Activated CD4-positive, alpha-beta T cell treated with anti-CD3 and anti-CD28 coated beads, Interleukin-2, amount 50 U/mL, for 24 hours (primary cell): ENCODE measurements at regions not wholly inside any gene's neighbourhood (a gene's known extent, or its start where the extent isn't known, plus 50 kb on each side); places are given as distances from the start of the nearest gene placed in this dataset.

Experiments used
- DNase-seq, 2 donors: peaks; one replicate each; pipeline ENCODE4 v3.0.0-alpha.2; 2020; ENCODE audit warnings: low read depth in 1 of 2, low spot score in 1 of 2

DNA sequence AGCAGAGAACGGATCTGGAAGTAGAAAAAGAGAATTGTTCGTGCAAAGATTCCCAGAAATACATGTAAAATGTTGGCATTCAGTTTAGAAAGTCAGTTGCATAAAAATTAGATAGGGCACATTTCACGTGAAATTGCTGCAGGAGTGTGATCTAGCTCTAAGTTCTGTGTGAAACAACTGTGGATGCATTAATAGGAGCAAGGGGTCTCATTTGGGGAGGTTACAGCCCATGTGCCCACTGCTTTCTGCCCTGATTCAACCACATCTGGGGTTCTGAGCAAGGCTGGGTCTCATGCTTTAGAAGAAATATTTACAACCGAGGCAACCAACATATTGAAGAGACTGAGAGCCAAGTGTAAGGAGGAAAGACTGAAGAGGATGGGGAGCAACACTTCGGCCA, 639.0 kb downstream of the BCOR start:
- no peak for DNase-seq

DNA sequence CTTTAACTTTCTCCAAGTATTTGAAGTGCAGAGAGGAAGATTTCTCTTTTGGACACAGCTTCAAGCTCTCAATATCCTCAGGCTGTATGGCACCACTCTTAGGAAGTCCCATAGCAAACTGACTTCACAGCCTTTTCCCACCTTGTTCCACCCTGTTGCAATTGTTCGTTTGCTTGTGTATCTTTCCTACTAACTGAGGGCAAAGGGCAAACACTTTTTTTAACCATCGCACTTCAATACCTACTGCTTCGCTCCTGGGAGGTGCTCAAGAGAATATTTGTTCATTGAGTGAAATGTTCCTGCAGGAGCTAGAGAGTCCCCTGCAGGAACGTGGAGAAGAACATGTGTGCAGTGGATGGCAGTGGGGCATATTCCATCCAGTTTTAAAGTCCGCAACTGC, 638.6 kb downstream of the BCOR start:
- DNase-seq = no peak

DNA sequence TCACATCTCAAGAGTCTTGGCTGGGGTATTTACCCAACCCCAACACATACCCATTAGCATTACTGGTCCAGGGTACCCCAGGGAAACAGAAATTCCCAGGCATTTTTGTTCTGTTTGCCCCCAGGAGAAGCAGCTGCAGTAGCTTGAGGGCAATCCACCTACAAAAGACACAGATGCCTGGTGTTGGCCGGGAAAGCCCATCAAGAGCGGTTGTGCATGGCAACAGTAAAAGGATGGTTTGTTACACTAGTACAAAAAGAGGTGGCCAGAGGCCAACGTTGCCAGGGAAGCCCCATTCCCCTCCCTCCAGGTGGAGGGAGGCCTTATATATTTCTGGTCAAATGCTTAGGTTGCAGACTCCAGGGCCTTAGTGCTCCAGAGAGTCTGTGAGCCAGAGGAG, 637.8 kb downstream of the BCOR start:
- DNase-seq = no peak

DNA sequence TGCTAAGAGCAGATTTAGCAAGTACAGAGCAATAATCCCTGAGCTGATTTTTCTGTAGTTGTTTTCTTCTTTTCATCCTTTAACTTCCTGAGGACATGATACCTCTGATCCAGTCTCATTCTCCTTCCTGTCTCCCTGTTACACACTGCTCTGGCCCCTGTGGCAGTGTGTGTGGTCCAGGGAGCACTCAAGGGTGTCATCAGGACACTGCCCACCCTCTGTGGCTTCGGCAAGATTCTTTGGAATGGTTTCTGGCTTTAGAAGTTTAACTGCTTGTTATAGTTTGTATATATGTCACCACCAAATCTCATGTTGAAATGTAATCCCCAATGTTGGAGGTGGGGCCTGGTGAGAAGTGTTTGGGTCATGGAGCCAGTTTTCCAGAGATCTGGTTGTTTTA, 637.3 kb downstream of the BCOR start:
- no peak for DNase-seq

DNA sequence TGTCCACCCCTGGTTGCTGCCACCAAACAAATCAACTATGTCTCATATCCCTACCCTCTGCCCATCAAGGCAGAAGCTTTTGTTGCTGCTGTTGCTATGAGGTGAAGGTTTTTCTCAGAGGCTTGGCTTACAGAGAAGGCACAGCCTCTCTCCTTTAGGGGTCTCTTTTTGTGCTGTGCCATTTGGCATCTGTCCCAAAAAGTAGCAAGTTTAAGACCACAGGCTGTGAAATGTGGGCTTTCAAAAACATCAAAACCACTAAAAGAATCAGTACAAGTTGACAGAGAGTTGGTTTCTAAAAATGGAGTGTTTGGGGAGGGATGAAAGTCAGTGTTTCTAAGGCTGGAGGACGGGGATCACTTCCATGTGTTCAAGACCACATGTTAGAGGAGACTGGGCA, 634.9 kb downstream of the BCOR start:
- no peak for DNase-seq

DNA sequence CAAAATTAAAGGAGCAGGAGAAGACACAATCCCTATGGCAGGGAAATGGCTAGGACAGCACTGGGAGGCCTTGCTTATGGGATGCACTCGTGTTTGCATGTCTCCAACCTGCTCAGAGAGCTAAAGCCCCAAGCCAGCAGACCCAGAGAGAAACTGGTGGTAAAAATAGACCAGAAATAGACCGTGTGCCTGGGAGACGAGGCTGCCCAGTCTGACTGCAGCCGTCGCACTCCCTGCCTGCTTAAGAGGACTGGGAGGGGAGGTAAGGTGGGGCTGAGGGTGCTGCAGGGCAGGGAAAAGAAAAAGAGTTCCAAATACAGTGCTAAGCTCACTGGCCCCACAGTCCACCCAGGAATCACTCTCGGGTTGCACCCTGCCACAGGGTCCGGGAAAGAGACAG, 633.5 kb downstream of the BCOR start:
- DNase-seq = no peak

DNA sequence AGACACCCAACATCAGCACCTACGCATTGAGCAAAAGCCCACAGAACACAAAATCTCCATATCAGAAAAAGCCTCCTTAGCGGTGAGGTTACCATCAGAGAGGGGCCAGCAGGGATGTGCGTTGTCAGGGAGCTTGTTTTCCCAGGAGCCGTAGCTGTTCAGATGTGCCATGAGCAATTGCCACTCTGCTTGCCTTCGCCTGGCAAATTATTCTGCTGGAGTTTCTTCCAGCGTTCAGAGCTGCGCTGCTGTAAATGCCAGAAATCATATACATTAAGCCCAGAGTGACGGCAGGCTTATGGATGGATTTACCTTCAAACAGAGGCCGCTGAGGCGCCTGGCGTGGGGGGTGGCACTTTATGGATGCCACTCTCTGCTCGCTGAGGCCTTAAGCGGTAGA, 632.3 kb downstream of the BCOR start:
- no peak for DNase-seq

DNA sequence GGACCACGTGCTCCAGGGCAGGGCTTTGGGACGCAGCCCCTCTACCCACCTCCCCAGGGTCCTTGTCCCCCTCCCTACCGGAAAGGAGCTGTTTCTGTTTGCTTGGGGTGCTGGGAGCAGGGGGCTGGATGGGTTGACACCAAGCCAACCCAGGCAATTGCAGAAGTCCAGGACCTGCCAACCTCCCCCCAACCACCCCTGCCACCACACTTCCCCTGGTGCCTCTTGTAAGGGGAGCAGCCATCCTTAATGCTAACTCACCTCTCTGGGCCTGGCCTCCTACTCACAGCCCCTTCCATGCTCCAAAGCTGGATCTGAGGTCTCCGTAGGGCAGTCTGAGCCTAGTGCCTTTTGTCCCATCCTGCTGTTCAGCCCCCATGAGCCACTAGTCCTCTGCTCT, 631.9 kb downstream of the BCOR start:
- no peak for DNase-seq

DNA sequence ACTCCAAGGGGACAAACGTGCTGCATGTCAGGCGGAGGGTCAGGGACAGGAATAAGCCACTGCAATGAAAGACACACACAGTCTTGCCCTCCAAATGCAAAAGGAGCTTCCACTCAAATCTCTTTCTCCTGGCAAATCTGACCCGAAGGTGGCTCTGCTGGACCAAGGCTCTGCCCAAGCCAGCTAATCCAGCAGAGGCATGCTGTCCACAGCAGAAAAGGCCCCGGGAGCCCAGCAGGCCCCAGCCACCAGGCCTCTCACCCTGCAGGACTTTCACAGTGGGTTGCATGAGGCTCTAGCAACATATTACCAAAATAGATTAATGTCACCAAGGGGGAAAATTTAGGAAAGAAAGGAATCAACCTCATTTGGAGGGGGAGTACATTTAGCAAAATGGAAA, 628.6 kb downstream of the BCOR start:
- no peak for DNase-seq

DNA sequence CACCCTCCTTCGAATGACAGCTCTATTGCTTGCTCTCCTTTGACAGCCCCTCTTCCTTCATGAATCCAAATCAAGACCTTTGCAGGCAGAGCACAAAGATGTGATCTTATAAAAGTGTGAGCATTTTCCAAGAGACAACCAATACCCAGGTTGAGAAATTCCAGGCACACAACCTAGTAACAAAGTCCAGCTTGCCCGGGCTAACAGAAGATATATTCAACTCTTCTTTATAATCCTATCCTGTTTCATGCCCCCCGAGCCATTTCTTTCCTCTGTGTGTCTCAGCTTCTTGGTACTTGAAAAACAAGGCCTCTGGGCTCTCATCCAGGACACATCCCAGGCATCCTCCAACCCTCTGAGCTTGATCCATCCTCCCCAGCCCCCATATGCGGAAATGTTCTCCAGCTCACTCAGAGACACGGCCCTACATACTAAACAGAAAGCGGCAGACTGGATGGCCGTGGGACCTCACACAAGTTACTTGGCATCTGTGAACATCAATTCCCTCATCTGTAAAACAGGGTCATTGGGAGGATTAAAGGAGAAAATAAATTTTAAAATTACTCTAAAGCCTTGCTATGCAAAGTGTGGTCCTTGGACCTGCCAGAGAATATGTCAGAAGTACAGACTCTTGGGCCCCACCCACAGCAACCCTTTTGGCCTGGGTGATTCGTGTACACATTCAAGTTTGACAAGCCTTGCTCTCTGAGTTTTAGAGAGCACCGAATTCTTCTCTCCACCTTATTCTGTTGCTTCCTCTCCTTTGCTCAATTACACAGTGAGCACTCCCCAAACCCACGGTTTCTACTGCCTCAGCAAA, 627.0 kb downstream of the BCOR start:
- no peak for DNase-seq

DNA sequence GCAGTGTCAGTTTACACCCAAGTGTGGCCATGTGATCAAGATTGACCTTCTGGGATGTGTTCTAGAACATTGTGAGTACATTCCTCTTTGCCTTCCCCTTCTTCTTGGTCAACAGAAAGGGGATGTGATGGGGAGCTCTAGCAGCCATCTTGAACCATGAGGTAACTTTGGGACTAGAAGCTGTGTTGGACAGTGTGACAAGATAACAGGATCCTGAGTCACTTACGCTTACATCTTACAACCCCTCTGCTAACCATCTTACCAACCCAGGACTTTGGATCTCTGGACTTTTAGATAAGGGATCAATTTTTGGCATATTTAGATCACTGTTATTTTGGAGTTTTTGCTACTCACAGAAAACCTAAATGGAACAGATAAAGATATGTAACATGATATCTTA, 625.6 kb downstream of the BCOR start:
- no peak for DNase-seq

DNA sequence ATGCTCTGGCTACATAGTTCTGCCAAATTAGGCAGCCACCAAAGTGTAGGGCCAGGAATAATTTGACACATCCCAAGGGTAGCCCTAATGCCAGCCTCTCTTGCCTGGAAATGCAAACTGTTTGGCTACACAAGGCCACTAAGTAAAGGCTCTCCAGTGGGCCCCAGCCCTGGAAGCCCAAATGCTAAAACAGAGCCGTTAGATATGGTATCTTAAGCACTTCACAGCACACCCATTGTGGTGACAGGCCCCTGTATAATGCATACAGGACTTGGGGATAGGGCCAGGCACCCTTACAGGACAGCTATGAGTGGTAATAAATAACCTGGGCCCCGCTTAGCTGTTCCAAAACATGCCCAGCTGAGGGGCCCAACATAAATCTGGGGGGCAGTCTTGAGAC, 623.9 kb downstream of the BCOR start:
- no peak for DNase-seq

DNA sequence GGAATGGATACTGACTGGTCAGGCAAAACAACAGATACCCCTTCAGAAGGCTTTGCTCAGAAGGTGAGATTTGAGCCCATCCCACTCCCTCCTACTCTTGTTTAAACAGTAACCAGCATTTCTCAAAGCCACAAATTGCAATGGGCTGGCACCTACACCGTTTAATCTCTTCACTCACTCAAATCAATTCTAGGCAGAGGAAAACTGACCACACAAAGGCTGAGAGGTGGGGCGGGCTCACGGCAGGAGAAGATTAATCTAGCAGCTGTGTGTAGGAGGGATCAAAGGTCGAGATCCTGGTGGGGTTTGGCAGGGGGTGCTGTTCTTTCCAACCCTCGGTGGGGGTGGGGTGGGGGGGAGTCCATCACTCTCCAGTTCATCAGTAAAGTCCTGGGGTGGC, 622.4 kb downstream of the BCOR start:
- DNase-seq = no peak

DNA sequence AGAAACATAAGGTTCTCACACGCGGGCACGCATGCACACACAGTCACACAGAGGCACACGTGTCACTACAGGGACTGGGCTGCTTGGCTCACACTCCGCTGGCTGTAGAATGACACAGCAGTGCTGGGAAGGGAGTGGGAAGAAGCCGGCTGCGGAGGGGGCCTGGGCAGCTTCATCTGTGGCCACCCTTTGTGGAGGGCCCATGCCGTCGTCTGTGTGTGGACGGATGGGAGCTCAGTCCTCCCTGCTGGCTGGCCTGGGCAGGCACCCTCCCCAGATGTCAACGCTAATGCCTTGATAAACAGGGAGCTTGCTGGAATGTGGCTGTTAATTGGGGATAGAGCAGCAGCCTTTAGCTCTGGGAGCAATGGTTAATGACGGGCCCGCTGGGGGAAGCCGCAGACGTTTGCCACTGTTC, 621.1 kb downstream of the BCOR start:
- no peak for DNase-seq

DNA sequence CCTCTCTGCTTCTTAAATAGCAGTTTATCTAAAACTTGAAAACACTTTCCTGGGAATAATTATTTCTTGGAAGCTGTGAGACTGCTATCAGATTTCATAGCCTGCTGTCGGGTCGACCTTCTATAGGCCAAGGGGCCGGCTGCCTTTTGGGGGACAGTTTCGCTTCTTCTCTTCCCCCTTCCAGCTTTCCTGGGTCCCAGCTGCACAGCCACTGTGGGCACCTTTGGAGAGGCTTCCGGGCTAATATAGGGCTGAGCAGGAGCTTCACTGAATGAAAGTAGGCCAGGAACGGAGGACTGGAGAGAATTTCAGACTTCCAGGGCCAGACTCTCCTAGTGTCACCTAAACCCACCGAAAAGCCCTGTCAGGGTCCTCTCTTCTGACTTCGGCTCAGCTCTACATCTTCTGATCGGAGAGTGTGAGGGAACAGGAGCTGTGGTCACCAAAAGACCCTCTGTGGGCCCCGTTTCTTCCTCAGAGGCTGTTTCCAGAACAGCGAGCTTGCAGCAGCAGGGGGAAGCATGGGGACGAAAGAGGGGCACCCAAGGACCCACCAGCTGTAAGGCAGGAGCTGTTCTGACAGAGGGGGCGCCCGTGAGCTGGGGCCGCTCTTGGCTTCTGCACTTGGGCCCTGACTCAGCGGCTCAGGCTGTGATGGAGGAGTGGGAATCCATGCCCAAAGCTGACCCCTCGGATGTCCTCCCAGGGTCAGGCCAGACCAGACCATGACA, 620.6 kb downstream of the BCOR start:
- DNase-seq = no peak

DNA sequence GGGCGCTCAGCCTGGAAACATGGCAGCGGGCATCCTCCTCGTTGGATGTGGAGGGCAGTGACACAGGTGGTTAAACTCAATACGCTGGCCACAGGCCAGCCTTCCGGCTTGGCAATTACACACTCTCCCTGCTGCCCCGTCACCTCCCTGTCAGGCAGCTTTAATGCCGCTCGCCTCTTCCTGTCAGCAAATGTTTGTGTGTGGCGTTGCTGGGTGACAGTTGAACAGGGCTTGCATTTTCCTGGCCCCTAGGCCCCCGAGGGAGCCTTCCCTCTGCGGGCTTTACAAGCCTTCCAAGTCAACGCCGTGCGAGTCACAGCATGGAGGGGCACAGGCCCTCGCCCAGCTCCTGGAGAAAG, 620.0 kb downstream of the BCOR start:
- DNase-seq = peak in 1 of 2 donors; percentile 3

DNA sequence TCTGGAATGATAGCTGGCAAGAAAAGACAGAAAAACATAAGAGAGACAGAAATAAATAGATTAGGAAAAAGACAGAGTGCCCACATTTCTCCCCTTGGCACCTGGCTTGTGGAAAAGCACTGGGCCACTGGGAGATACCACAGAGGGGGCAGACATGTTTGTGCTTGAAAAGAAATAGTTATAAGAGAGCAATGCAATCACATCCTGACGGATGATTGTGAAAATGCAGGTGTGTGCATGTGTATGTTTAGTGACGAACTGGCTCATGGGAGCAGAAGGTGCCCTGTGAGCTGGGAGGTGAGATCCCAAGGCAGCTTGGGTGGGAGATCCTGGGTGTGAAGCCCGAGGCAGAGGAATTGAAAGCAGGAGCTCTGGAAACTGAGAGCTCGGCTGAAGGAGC, 617.9 kb downstream of the BCOR start:
- DNase-seq = no peak

DNA sequence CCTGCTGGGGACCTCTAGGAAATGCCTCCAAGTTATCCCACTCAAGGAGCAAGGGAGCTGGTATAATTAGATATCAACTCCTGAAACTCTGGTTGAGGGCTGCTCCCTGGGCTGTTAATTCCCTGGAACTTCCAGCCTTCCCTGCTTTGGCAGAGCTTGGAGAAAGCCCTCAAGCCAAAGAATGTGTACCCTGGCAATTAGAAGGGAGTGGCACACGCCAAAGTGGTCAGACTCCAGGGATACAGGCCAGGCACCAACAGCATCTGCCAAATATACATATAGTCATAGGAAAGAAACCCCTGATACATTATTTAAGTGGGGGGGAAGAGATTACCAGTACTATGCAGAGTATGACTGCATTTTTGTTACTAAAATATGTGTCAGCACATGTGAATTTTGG, 616.8 kb downstream of the BCOR start:
- no peak for DNase-seq

DNA sequence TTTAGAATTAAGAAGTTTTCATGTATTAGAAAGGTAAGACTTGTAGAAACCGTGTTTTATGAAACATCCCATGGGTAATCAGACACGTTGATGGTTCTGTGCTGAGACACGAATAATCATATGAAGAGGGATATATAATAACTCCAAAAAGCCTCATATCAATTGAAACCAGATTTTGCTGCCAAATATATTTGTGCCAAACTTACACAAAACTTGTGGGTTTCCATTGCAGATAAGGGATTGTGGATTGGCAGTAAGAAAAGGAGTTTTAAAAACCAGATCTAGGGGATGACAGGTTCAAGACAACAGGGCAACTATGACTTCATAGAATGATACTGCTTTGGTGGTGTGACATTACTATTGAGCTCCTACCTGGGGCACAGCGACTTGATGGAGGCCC, 616.1 kb downstream of the BCOR start:
- no peak for DNase-seq

DNA sequence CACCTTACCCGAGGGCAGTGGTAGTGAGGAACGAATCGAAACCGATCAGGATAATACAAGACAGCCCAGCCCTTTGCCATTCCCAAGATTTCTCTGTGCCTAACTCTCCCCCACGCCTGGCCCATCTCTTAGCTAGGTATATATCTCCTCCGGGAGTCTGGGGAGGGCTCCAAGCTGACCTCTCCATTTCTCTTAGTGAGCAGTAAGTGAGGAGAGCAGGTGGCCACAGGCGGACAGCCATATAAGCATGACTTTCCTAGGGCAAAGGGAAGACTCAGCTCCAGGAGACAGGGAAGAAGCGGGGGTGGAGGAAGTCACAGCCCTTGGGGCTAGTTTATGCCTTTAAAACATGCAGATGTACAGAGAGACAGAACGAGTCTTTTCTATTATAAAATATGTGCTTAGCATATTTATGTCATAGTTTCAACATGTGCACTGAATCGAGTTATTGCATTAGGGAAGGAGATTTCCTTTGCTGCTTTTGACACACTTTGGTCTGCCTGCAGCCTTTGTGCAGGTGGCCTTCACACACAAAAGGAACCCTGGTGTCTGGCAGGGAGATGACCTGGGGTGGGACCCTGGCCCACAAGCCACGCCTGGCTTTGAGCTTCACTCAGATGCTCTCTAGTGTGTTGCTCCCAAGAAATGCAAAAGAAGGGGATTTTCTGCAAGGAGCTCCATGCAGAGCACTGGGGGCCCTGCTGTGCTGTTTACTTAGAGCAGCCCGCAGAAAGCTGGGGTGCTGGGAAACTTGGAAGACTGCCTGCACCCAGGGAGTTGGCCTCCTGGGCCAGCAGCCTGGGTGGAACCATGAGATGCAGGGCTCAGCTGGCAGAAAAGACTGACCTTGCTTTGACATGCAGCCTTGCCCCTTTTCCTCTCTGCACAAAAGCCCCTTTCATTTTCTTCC, 613.3 kb downstream of the BCOR start:
- DNase-seq = no peak

DNA sequence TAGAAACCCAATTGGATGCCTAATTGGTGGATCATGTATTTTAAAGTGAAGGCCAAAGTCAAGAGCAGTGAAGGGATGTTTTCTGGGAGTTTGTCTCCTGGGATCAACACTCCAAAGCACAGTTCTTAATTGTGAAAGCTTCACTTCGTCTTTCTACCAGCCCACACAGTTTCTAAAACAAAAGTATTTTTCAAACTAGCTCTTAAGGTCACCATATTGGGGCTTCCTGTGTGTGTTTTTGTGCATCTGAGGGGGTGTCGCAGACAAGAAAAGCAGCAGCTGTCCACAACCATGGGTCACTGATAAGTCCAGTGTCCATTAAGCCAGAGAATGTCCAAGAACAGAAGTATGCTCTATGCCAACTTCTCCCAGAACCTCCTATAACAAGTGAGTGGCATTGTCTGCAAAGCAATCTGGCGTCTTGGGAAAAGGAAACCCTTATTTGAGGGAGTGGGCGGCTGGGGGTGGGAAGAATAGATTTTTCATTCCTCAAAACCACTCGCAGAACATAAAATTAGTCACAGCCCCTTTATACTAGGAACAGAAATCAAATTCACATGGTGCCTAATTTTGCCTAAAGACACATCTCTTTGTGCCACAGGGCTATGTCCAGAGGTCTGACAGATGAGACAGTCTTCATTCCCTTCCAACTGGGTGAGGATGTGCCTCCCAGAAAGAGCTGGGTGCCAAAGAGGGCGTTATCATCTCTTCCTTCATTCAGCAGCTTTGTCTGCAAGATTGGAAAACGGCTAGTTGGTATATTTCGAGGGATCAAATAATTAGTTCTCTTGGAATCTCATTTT, 610.4 kb downstream of the BCOR start:
- DNase-seq = no peak
